ENCODE measurements at regions not wholly inside any gene's neighbourhood (a gene's known extent, or its start where the extent isn't known, plus 50 kb on each side); places are given as distances from the start of the nearest gene placed in this dataset.

GRCh38 chr14:81638656-81639280 is 105.1 kb upstream of the SEL1L start:
- Mint-ChIP-seq H3K36me3 (ENCODE audit: low read depth) (no peaks in the 10 kb centered on the region), H3K4me3 (no peak overlapping the region), H3K27me3 (peaks cover 2% of the 10 kb centered on the region), H3K4me1 (ENCODE audit: low read depth) (no peaks in the 10 kb centered on the region), H3K27ac (no peak overlapping the region), H3K9me3 (no peaks in the 10 kb centered on the region)
- intact Hi-C loops (cut with micrococcal nuclease), result no loop called here

GRCh38 chr14:81653626-81654025 is 120.0 kb upstream of the SEL1L start:
- H3K4me1 Mint-ChIP-seq (ENCODE audit: low read depth), result no peaks in the 10 kb centered on the region
- H3K36me3 Mint-ChIP-seq (ENCODE audit: low read depth), result no peaks in the 10 kb centered on the region
- peaks cover 32% of the 10 kb centered on the region for H3K9me3 Mint-ChIP-seq
- no peak overlapping the region for H3K4me3 Mint-ChIP-seq
- H3K27me3 Mint-ChIP-seq, result no peaks in the 10 kb centered on the region
- intact Hi-C loops (cut with micrococcal nuclease), result no loop called here
- no peak overlapping the region for H3K27ac Mint-ChIP-seq

DNA sequence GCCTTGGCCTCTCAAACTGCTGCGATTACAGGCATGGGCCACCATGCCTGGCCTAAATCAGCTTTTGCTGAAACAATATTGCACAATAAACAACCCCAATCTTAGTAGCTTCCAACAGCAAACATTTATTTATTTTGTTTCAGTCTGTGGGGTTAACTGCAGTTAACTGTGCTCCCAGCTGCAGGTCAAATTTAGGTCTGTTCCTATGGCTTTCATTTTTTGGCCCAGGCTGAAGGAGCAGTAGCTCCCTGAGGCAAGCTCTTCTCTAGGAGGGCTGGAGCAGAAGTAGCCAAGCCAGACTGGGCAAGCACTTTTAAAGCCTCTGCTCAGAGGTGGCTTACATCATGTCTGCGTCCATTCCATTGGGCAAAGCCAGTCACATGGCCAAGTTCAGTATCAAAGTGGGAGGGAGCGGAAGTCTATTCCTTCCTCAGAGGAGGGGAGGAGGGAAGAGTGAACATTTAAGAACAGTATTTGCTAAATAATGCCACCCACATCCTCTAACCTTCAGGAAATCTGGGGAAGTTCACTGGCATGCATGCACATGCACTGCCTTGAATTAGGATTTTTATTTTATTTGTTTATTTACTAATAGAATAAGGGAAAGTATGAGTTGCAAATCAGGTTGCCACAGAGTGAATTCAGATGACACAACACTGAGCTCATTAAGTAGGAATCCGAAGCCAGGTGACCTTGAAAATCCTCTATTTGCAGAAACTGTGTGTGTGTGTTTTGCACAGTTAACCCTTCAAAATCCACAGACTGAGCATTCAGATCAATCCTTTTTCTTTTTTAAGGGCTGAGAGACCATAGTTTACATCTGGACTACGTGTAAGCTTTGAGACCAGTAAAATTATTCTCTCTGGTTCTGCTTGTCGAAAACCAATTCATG is 122.0 kb upstream of the SEL1L start:
- Mint-ChIP-seq H3K9me3 (peaks cover 24% of the 10 kb centered on the region), H3K4me1 (ENCODE audit: low read depth) (no peaks in the 10 kb centered on the region), H3K4me3 (no peak overlapping the region), H3K36me3 (ENCODE audit: low read depth) (no peaks in the 10 kb centered on the region), H3K27ac (no peak overlapping the region), H3K27me3 (no peaks in the 10 kb centered on the region)
- intact Hi-C loops (cut with micrococcal nuclease), result no loop called here

DNA sequence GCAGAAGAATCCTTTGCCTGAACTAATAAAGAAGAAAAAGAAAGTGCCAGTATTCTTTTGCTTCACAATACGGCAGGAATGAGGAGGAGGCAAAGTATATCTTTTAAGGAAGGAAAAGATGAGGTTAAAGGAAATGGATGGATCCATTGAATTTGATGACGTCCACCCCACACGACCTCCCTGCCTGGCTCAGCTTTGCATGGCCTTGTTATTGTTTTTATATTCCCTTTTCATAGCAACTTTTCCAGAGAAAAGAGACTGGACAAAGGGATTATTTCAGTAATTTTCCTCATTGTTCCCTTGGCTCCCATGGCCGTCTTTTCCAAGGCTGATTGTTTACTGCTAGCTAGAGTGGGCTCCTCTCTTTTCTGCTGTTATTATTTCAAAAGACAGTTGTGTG is 123.2 kb upstream of the SEL1L start:
- no peaks in the 10 kb centered on the region for H3K27me3 Mint-ChIP-seq
- no peak overlapping the region for H3K27ac Mint-ChIP-seq
- no peak overlapping the region for H3K4me3 Mint-ChIP-seq
- intact Hi-C loops (cut with micrococcal nuclease), result no loop called here
- H3K36me3 Mint-ChIP-seq (ENCODE audit: low read depth), result no peaks in the 10 kb centered on the region
- H3K9me3 Mint-ChIP-seq, result peaks cover 24% of the 10 kb centered on the region
- H3K4me1 Mint-ChIP-seq (ENCODE audit: low read depth), result no peaks in the 10 kb centered on the region

DNA sequence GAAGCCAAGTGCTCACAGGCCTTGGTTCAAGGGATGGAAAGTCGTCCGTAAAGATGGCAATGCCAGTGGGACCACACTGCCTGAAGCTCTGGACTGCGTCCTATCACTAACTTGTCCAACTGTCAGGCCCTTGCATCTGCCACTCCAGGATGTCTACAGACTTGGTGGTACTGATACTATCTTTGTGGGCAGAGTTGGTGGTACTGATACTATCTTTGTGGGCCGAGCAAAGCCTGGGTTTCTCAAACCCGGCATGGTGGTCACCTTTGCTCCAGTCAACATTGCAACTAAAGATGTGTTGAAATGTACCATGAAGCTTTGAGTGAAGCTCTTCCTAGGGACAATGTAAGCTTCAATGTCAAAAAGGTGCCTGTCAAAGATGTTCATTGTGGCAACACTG is 128.4 kb upstream of the SEL1L start:
- Mint-ChIP-seq H3K4me3 (no peak overlapping the region), H3K27ac (no peak overlapping the region), H3K36me3 (ENCODE audit: low read depth) (no peaks in the 10 kb centered on the region), H3K9me3 (no peaks in the 10 kb centered on the region), H3K4me1 (ENCODE audit: low read depth) (no peaks in the 10 kb centered on the region), H3K27me3 (peaks cover 2% of the 10 kb centered on the region)
- intact Hi-C loops (cut with micrococcal nuclease), result no loop called here

DNA sequence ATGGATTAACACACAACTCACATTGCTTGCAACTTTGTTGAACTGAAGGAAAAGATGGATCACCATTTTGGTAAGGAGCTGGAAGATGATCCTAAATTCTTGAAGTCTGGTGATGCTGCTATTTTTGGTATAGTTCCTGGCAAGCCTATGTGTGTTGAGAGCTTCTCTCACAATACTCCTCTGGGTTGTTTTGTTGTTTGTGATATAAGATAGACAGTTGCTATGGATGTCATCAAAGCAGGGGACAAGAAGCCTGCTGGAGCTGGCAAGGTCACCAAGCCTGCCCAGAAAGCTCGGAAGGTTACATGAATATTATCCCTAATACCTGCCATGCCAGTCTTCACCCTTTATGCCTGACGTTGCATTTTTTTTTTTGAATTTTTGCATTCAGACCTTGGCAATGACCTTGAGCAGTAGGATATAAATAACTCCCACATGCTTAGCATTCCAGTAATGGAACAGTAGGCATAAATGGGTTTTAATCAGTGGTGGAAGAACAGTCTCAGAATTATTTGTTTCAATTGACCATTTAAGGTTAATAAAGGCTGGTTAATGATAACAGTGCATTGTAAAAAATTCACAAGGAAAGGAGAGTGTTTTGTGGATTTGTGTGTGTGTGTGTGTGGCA is 129.0 kb upstream of the SEL1L start:
- intact Hi-C loops (cut with micrococcal nuclease), result no loop called here
- H3K27me3 Mint-ChIP-seq, result peaks cover 2% of the 10 kb centered on the region
- H3K4me1 Mint-ChIP-seq (ENCODE audit: low read depth), result no peaks in the 10 kb centered on the region
- H3K36me3 Mint-ChIP-seq (ENCODE audit: low read depth), result no peaks in the 10 kb centered on the region
- no peak overlapping the region for H3K27ac Mint-ChIP-seq
- peaks cover 4% of the 10 kb centered on the region for H3K9me3 Mint-ChIP-seq
- H3K4me3 Mint-ChIP-seq, result no peak overlapping the region

- intact Hi-C loops (cut with micrococcal nuclease), result no loop called here
- H3K27ac Mint-ChIP-seq, result no peak overlapping the region
- H3K4me1 Mint-ChIP-seq (ENCODE audit: low read depth), result no peaks in the 10 kb centered on the region
These were observed 135.1 kb upstream of the SEL1L start for GRCh38 chr14:81668626-81669274.

DNA sequence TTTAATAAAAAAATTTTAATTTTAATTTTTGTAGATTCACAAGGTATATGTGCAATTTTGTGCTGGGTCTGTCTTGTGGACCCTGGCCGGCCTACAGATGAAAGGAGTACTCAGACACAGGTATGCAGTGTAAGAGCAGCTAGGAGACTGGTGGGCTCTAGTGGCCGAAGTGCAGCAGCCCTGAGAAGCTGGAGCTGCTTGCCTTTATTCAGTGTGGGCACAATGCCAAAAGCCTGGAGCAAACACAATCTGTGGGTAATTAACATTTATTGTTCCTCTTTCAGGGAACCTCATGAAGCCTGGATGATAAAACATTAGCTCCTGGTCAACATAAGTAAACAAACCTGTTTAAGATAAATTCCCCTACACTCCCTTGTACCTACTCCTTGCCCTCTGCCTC is 135.7 kb upstream of the SEL1L start:
- no peak overlapping the region for H3K27ac Mint-ChIP-seq
- intact Hi-C loops (cut with micrococcal nuclease), result no loop called here
- no peaks in the 10 kb centered on the region for H3K36me3 Mint-ChIP-seq (ENCODE audit: low read depth)
- H3K4me3 Mint-ChIP-seq, result no peak overlapping the region
- H3K9me3 Mint-ChIP-seq, result peaks cover 9% of the 10 kb centered on the region
- H3K4me1 Mint-ChIP-seq (ENCODE audit: low read depth), result no peaks in the 10 kb centered on the region
- H3K27me3 Mint-ChIP-seq, result peaks cover 2% of the 10 kb centered on the region

More at GRCh38 chr14:81668626-81669274, 135.1 kb upstream of the SEL1L start:
- Mint-ChIP-seq H3K36me3 (ENCODE audit: low read depth) (no peaks in the 10 kb centered on the region), H3K27me3 (peaks cover 2% of the 10 kb centered on the region), H3K4me3 (no peak overlapping the region), H3K9me3 (peaks cover 9% of the 10 kb centered on the region)

DNA sequence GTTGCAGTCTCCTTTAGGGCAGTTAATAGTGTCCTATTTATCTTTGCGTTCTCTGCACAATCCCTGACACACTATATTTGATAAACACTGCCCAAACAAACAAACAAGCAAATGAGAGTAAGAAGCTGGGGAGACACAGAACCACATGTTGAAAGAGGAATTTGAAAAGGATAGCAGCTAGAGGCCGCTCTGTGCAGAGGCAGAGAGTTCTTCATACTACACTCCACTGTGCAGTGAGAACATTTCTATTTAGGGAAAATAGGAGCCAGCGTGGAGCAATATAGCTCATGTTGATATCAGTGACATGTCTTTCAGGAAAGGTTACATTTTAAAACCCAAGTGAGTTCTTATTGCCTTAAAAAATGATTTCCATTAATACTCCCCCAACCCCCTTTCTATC is 140.3 kb upstream of the SEL1L start:
- Mint-ChIP-seq H3K4me3 (no peak overlapping the region), H3K36me3 (ENCODE audit: low read depth) (no peaks in the 10 kb centered on the region), H3K9me3 (peaks cover 3% of the 10 kb centered on the region), H3K4me1 (ENCODE audit: low read depth) (no peaks in the 10 kb centered on the region), H3K27ac (no peak overlapping the region), H3K27me3 (no peaks in the 10 kb centered on the region)
- intact Hi-C loops (cut with micrococcal nuclease), result no loop called here

GRCh38 chr14:81676395-81676794 is 142.7 kb upstream of the SEL1L start:
- H3K27me3 Mint-ChIP-seq, result no peaks in the 10 kb centered on the region
- H3K4me1 Mint-ChIP-seq (ENCODE audit: low read depth), result no peaks in the 10 kb centered on the region
- H3K4me3 Mint-ChIP-seq, result no peak overlapping the region
- no peak overlapping the region for H3K27ac Mint-ChIP-seq
- peaks cover 9% of the 10 kb centered on the region for H3K9me3 Mint-ChIP-seq
- H3K36me3 Mint-ChIP-seq (ENCODE audit: low read depth), result no peaks in the 10 kb centered on the region
- intact Hi-C loops (cut with micrococcal nuclease), result no loop called here

DNA sequence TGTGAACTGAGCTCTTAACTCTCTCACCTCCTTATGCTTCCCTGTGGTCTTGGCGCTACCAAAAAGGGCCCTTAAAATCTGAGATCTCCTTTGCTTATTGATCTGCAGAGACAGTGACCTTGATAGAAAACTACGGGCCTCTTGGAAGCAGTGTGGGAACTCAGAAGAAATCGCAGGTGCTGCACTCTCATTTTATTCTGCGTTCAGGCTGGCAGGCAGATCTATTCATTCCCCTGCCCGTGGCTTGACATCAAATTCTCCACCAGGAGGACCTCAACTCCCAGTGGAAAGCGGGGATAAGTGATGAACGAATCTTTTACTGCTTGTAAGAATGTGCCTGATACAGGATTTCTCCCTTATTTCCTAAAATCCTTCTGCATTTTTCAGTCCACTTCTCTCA is 143.2 kb upstream of the SEL1L start:
- H3K4me3 Mint-ChIP-seq, result no peak overlapping the region
- intact Hi-C loops (cut with micrococcal nuclease), result no loop called here
- H3K9me3 Mint-ChIP-seq, result peaks cover 9% of the 10 kb centered on the region
- no peaks in the 10 kb centered on the region for H3K27me3 Mint-ChIP-seq
- no peak overlapping the region for H3K27ac Mint-ChIP-seq
- no peaks in the 10 kb centered on the region for H3K36me3 Mint-ChIP-seq (ENCODE audit: low read depth)
- H3K4me1 Mint-ChIP-seq (ENCODE audit: low read depth), result no peaks in the 10 kb centered on the region

DNA sequence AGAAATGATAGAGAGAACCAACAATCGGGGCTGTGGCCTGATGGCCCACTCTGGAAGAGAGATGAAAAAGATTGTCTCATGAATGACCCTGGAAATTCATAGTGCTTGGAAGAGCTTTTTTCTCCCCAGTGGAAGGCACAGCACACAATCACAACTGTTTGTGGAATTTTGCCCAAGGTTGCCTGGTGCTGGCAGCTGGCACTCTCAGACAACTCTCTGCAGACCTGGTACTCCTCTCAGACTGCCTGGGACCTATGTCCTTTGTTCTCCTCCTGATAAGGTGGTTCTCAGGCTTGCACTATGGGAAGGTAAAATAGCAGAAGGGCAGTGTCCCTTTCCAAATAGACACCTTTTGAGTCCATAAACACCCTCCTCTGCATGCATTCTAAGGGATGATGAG is 144.1 kb upstream of the SEL1L start:
- Mint-ChIP-seq H3K27me3 (no peaks in the 10 kb centered on the region), H3K4me1 (ENCODE audit: low read depth) (no peaks in the 10 kb centered on the region), H3K9me3 (peaks cover 9% of the 10 kb centered on the region), H3K36me3 (ENCODE audit: low read depth) (no peaks in the 10 kb centered on the region), H3K27ac (no peak overlapping the region), H3K4me3 (no peak overlapping the region)
- intact Hi-C loops (cut with micrococcal nuclease), result no loop called here

DNA sequence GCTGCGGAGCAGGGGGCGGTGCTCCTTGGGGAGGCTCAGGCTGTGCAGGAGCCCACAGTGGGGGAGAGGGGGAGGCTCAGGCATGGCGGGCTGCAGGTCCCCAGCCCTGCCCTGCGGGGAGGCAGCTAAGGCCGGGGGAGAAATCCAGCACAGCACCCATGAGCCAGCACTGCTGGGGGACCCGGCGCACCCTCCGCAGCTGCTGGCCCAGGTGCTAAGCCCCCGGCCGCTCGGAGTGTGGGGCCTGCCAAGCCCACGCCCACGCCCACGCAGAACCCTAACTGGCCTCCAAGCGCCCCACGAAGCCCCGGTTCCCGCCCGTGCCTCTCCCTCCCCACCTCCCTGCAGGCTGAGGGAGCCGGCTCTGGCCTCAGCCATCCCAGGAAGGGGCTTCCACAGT is 145.6 kb upstream of the SEL1L start:
- intact Hi-C loops (cut with micrococcal nuclease), result no loop called here
- H3K9me3 Mint-ChIP-seq, result peaks cover 9% of the 10 kb centered on the region
- H3K27ac Mint-ChIP-seq, result no peak overlapping the region
- H3K36me3 Mint-ChIP-seq (ENCODE audit: low read depth), result no peaks in the 10 kb centered on the region
- no peaks in the 10 kb centered on the region for H3K4me1 Mint-ChIP-seq (ENCODE audit: low read depth)
- H3K4me3 Mint-ChIP-seq, result no peak overlapping the region
- no peaks in the 10 kb centered on the region for H3K27me3 Mint-ChIP-seq

- intact Hi-C loops (cut with micrococcal nuclease), result no loop called here
- peaks cover 9% of the 10 kb centered on the region for H3K9me3 Mint-ChIP-seq
- no peaks in the 10 kb centered on the region for H3K36me3 Mint-ChIP-seq (ENCODE audit: low read depth)
- H3K27me3 Mint-ChIP-seq, result no peaks in the 10 kb centered on the region
- H3K4me1 Mint-ChIP-seq (ENCODE audit: low read depth), result no peaks in the 10 kb centered on the region
- no peak overlapping the region for H3K27ac Mint-ChIP-seq
- H3K4me3 Mint-ChIP-seq, result no peak overlapping the region
These were observed 147.9 kb upstream of the SEL1L start for GRCh38 chr14:81681541-81681940.
